ENCODE measurements at regions not wholly inside any gene's neighbourhood (a gene's known extent, or its start where the extent isn't known, plus 50 kb on each side); places are given as distances from the start of the nearest gene placed in this dataset.

GRCh38 chr2:152254486-152254885, 78.9 kb upstream of the STAM2 start:
- no peak for TF ChIP-seq HINFP (tag; conservative IDR thresholded peaks at IDR 0.05; ENCODE audit: low read depth)
- TF ChIP-seq CTCF (IDR thresholded peaks at IDR 0.05 in 2 of 3, conservative IDR thresholded peaks at IDR 0.05 in 1 of 3; ENCODE audit: insufficient read depth in 2 of 3, low read depth in 1 of 3, low read length in 3 of 3), result no peak
- no peak for TF ChIP-seq SMAD3 (CRISPR knock-in tag; conservative IDR thresholded peaks at IDR 0.05)
- no peak for TF ChIP-seq BRD9 (IDR thresholded peaks at IDR 0.05; ENCODE audit: low read depth, partially characterized antibody)
- TF ChIP-seq MYBL2 (IDR thresholded peaks at IDR 0.05; ENCODE audit: low read depth), result no peak
- no peak for TF ChIP-seq MYBL2 (CRISPR knock-in tag; IDR thresholded peaks at IDR 0.05; ENCODE audit: borderline replicate concordance)
- no peak for TF ChIP-seq ZNF121 (CRISPR knock-in tag; conservative IDR thresholded peaks at IDR 0.05)
- TF ChIP-seq NR0B1 (IDR thresholded peaks at IDR 0.05; ENCODE audit: partially characterized antibody), result no peak
- no peak for TF ChIP-seq ZNF274 (IDR thresholded peaks at IDR 0.05; ENCODE audit: borderline replicate concordance, low read depth, low read length)
- TF ChIP-seq EZH2 (IDR thresholded peaks at IDR 0.05; ENCODE audit: borderline replicate concordance, low read depth, low read length), result no peak
- no peak for TF ChIP-seq USF1 (CRISPR knock-in tag; IDR thresholded peaks at IDR 0.05)
- no peak for TF ChIP-seq NFRKB (IDR thresholded peaks at IDR 0.05; ENCODE audit: low read depth)
- TF ChIP-seq MAFK (IDR thresholded peaks at IDR 0.05; ENCODE audit: low read length), result no peak
